ENCODE measurements at regions not wholly inside any gene's neighbourhood (a gene's known extent, or its start where the extent isn't known, plus 50 kb on each side); places are given as distances from the start of the nearest gene placed in this dataset. TPM values are rescaled to one million over a fixed set of nuclear protein-coding genes. Genes with fewer than 3 reads are reported as not detected.

DNA sequence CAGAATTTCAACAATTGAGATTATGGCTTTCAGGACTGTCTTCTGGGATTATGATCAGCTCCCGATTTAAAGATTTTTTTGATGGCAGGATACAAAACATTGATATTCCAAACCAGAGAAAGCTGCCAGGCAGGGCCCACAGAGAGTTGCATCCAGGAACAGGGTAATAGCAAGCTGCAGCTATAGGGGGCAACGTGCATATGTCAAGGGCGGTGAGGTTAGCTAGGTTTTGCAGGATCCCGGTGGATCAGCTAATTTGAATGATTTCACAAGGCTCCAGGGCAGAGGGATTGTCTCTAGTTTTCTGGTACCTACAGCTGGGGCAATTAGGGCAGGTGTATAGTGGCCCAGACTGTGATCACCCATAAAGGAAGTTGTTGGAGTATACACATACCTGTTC is 339.4 kb downstream of the CHSY3 start:
- DNase-seq: no peak

DNA sequence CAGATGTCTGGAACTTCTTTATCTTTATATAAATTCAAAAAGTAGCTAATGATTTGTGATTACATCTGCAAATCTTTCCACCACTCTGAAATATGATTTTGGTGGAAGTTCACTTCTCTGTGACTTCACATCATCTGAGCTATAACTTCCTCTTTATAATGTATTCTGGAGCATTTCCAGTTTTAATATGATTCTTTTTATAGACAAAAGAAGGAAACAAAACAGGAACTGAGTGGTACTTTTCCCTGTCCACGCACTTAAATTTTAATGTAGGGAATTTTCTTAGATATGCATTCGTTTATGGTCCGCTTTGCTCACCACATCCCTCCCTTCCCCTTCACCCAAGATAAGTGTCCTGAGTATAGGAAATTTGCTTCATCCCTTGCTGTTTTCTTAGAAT is 333.5 kb downstream of the CHSY3 start:
- DNase-seq: no peak

Small RNAs in the stretch of these regions (small RNA-seq; reads per million reads assigned to genes)
- gene AC113367.2 (ENCODE audit: low replicate concordance): not detected
- not detected for gene RNU7-53P (ENCODE audit: low replicate concordance)

All from skin of body (tissue), 2 donors.